HEK293 (cell line): ENCODE measurements at regions not wholly inside any gene's neighbourhood (a gene's known extent, or its start where the extent isn't known, plus 50 kb on each side); places are given as distances from the start of the nearest gene placed in this dataset.

Experiments
- CTCF ChIA-PET: fragments of 350-600 bp; formaldehyde crosslinking; extraction: SDS; loops from one replicate; lab custom pipeline; 2021; ENCODE audit warnings: antibody characterized with exemption; lab: Yijun Ruan, JAX
- POLR2A ChIA-PET: fragments of 300-600 bp; formaldehyde crosslinking; extraction: SDS; loops from one replicate; lab custom pipeline; 2020; ENCODE audit warnings: antibody characterized with exemption, inconsistent platforms; lab: Yijun Ruan, JAX
- H3K27ac ChIP-seq: fragments of 200-500 bp; sonication (Bioruptor generic); 2 replicates; pipeline ENCODE4 v1.5.1; 2014; ENCODE audit warnings: low read depth, low read length, control low read depth, inconsistent platforms; ENCODE audit errors: extremely low read depth
- H3K36me3 ChIP-seq, 2 experiments: fragments of 200-500 bp in 1 of 2; sonication (Bioruptor generic) in 1 of 2; 1 replicate in 1 of 2; 2 replicates in 1 of 2; pipeline ENCODE4 v1.5.1; 2014 to 2017; ENCODE audit warnings: inconsistent platforms in 2 of 2, low read length in 2 of 2; ENCODE audit not compliant: control insufficient read depth in 2 of 2, insufficient read depth in 1 of 2
- H3K4me1 ChIP-seq: fragments of 200-500 bp; sonication (Bioruptor generic); 2 replicates; pipeline ENCODE4 v1.5.1; 2014; ENCODE audit warnings: mild to moderate bottlenecking, low read length, inconsistent platforms; ENCODE audit not compliant: control insufficient read depth, insufficient read depth
- H3K4me3 ChIP-seq: 2 replicates; pipeline ENCODE4 v1.5.1; 2011; ENCODE audit warnings: low read depth, mild to moderate bottlenecking, control low read depth, low read length, moderate library complexity
- H3K9me3 ChIP-seq: fragments of 200-500 bp; sonication (Bioruptor generic); 2 replicates; pipeline ENCODE4 v1.5.1; 2014; ENCODE audit warnings: low read depth, low read length, inconsistent platforms; ENCODE audit not compliant: control insufficient read depth, insufficient read depth
- CTCF ChIP-seq: fragments of 450-650 bp; formaldehyde crosslinking; IDR thresholded peaks from 2 replicates; pipeline ENCODE4 v1.5.1; 2016; ENCODE audit warnings: missing biosample characterization, missing genetic modification characterization
- INSM2 ChIP-seq: fragments of 450-650 bp; formaldehyde crosslinking; IDR thresholded peaks from 2 replicates; pipeline ENCODE4 v1.5.1; 2016; ENCODE audit warnings: missing biosample characterization, missing genetic modification characterization
- MEIS1 ChIP-seq: sonication (generic); formaldehyde crosslinking; IDR thresholded peaks from 2 replicates; pipeline ENCODE4 v1.8.1; 2022; ENCODE audit warnings: missing genetic modification reagents, mild to moderate bottlenecking, borderline replicate concordance
- MZF1 ChIP-seq: fragments of 450-650 bp; formaldehyde crosslinking; IDR thresholded peaks from 2 replicates; pipeline ENCODE4 v1.5.1; 2017; ENCODE audit warnings: missing biosample characterization, missing genetic modification characterization, borderline replicate concordance
- PRDM6 ChIP-seq: fragments of 450-650 bp; formaldehyde crosslinking; IDR thresholded peaks from 2 replicates; pipeline ENCODE4 v1.5.1; 2017; ENCODE audit warnings: missing biosample characterization, missing genetic modification characterization
- SCRT2 ChIP-seq: fragments of 450-650 bp; formaldehyde crosslinking; IDR thresholded peaks from 2 replicates; pipeline ENCODE4 v1.5.1; 2016; ENCODE audit warnings: missing biosample characterization, missing genetic modification characterization
- SP3 ChIP-seq: fragments of 450-650 bp; formaldehyde crosslinking; IDR thresholded peaks from 2 replicates; pipeline ENCODE4 v1.5.1; 2016; ENCODE audit warnings: missing biosample characterization, missing genetic modification characterization
- ZBTB49 ChIP-seq: fragments of 450-650 bp; formaldehyde crosslinking; IDR thresholded peaks from 2 replicates; pipeline ENCODE4 v1.5.1; 2016; ENCODE audit warnings: missing biosample characterization, missing genetic modification characterization, low read depth
- ZNF19 ChIP-seq: fragments of 450-650 bp; formaldehyde crosslinking; IDR thresholded peaks from 2 replicates; pipeline ENCODE4; 2016; ENCODE audit warnings: missing biosample characterization, missing genetic modification characterization, low read depth
- ZNF266 ChIP-seq: fragments of 450-650 bp; formaldehyde crosslinking; IDR thresholded peaks from 2 replicates; pipeline ENCODE4 v1.5.1; 2016; ENCODE audit warnings: missing biosample characterization, missing genetic modification characterization, low read depth
- ZNF274 ChIP-seq, 2 experiments: fragments of 200-500 bp in 1 of 2; fragments of 450-650 bp in 1 of 2; sonication (Bioruptor generic) in 1 of 2; formaldehyde crosslinking in 1 of 2; IDR thresholded peaks; 2 replicates each; pipeline versions ENCODE4 v1.5.1 to v1.6.1; 2014 to 2016; ENCODE audit warnings: borderline replicate concordance in 1 of 2, inconsistent platforms in 1 of 2, low read length in 1 of 2, missing biosample characterization in 1 of 2, missing genetic modification characterization in 1 of 2
- ZNF362 ChIP-seq: fragments of 450-650 bp; formaldehyde crosslinking; IDR thresholded peaks from 2 replicates; pipeline ENCODE4 v1.5.1; 2016; ENCODE audit warnings: missing biosample characterization, missing genetic modification characterization
- ZNF521 ChIP-seq: fragments of 450-650 bp; formaldehyde crosslinking; IDR thresholded peaks from 2 replicates; pipeline ENCODE4 v1.5.1; 2017; ENCODE audit warnings: missing biosample characterization, mild to moderate bottlenecking, missing genetic modification characterization
- ZNF629 ChIP-seq: fragments of 450-650 bp; formaldehyde crosslinking; IDR thresholded peaks from 2 replicates; pipeline ENCODE4 v1.5.1; 2017; ENCODE audit warnings: missing biosample characterization, missing genetic modification characterization
- ZNF837 ChIP-seq: fragments of 450-650 bp; formaldehyde crosslinking; IDR thresholded peaks from 2 replicates; pipeline ENCODE4 v1.5.1; 2016; ENCODE audit warnings: missing biosample characterization, missing genetic modification characterization
- ZSCAN18 ChIP-seq: fragments of 450-650 bp; formaldehyde crosslinking; IDR thresholded peaks from 2 replicates; pipeline ENCODE4 v1.5.1; 2016; ENCODE audit warnings: missing biosample characterization, missing genetic modification characterization
- ZSCAN30 ChIP-seq: fragments of 450-650 bp; IDR thresholded peaks from 2 replicates; pipeline ENCODE4 v1.5.1; 2018; ENCODE audit warnings: missing biosample characterization, mild to moderate bottlenecking, missing genetic modification characterization, moderate library complexity
- ZSCAN4 ChIP-seq: fragments of 450-650 bp; formaldehyde crosslinking; IDR thresholded peaks from 2 replicates; pipeline ENCODE4 v1.5.1; 2017; ENCODE audit warnings: missing biosample characterization, missing genetic modification characterization

- ChIA-PET POLR2A (no interaction called here), CTCF (interaction anchor here (0.6 kb wide), 1 partner anchor 58 kb away, joined by 3 read pairs; no protein-coding TSS in a partner anchor)
- no peak overlapping the region for H3K27ac ChIP-seq
- H3K4me3 ChIP-seq, result no peak overlapping the region
- no peak for TF ChIP-seq CTCF (tag by site-specific recombination)
- TF ChIP-seq ZNF266, result no peak
- TF ChIP-seq ZNF629 (tag by site-specific recombination), result no peak
- no peak for TF ChIP-seq ZSCAN18
- no peak for TF ChIP-seq ZBTB49 (tag by site-specific recombination)
- H3K36me3 ChIP-seq, result no peaks in the 10 kb centered on the region
- H3K4me1 ChIP-seq, result no peaks in the 10 kb centered on the region; the same call in 1 of the 2 replicates
- H3K9me3 ChIP-seq, result no peaks in the 10 kb centered on the region
These were observed 470.7 kb downstream of the ETV1 start for GRCh38 chr7:13518738-13519137.

GRCh38 chr7:13524076-13524475, 465.4 kb downstream of the ETV1 start:
- no peak overlapping the region for H3K27ac ChIP-seq
- POLR2A ChIA-PET, result no interaction called here
- H3K4me3 ChIP-seq, result no peak overlapping the region
- CTCF ChIA-PET, result interaction anchor here (0.7 to 2.1 kb wide), 5 partner anchors 10 to 1168 kb away, joined by 4 to 12 read pairs (median 4); no protein-coding TSS in a partner anchor
- peaks cover 5% of the 10 kb centered on the region for H3K4me1 ChIP-seq
- no peaks in the 10 kb centered on the region for H3K9me3 ChIP-seq
- TF ChIP-seq MEIS1 (CRISPR knock-in tag), result no peak
- TF ChIP-seq ZNF362, result no peak
- TF ChIP-seq PRDM6 (tag by site-specific recombination), result no peak
- no peak for TF ChIP-seq SP3 (tag by site-specific recombination)
- TF ChIP-seq ZSCAN30 (tag by site-specific recombination), result no peak
- TF ChIP-seq ZNF521 (tag by site-specific recombination), result no peak
- no peak for TF ChIP-seq ZNF837 (tag by site-specific recombination)
- no peak for TF ChIP-seq INSM2
- TF ChIP-seq ZNF19, result no peak
- no peak for TF ChIP-seq SCRT2
- TF ChIP-seq ZNF274 (IDR thresholded peaks at IDR 0.05; ENCODE audit: low read length), result no peak
- no peak for TF ChIP-seq ZNF274 (tag by site-specific recombination; IDR thresholded peaks at IDR 0.05; ENCODE audit: borderline replicate concordance)
- no peak for TF ChIP-seq ZSCAN4 (tag by site-specific recombination)
- TF ChIP-seq MZF1 (tag by site-specific recombination), result no peak
- H3K36me3 ChIP-seq, result no peaks in the 10 kb centered on the region
